Adrenal gland (tissue), 9 donors: ENCODE measurements at regions not wholly inside any gene's neighbourhood (a gene's known extent, or its start where the extent isn't known, plus 50 kb on each side); places are given as distances from the start of the nearest gene placed in this dataset.

Source experiments
- DNase-seq, 7 donors: peaks; one replicate each; pipeline ENCODE4 v3.0.0-alpha.2; 2019 to 2020
- H3K27ac ChIP-seq, 5 donors: fragments of 200-600 bp; sonication (generic) in 4 of 5; 1 replicate in 3 of 5; 2 replicates in 2 of 5; pipeline versions ENCODE4 v1.5.1 to v1.8.0; 2016 to 2020; ENCODE audit warnings: mild to moderate bottlenecking in 1 of 5
- H3K27me3 ChIP-seq: fragments of 200-600 bp; 2 replicates; pipeline ENCODE4 v1.8.0; 2021
- H3K36me3 ChIP-seq, 2 donors: fragments of 200-600 bp; replicated peaks in 1 of 2; 1 replicate in 1 of 2; 2 replicates in 1 of 2; pipeline versions ENCODE4 v1.5.1 to v1.8.0; 2018 to 2022
- H3K4me1 ChIP-seq, 2 donors: fragments of 200-600 bp; replicated peaks in 1 of 2; 1 replicate in 1 of 2; 2 replicates in 1 of 2; pipeline versions ENCODE4 v1.5.1 to v1.8.0; 2018 to 2021
- H3K4me3 ChIP-seq, 4 donors: fragments of 200-600 bp; sonication (generic) in 3 of 4; one replicate each; pipeline ENCODE4 v1.5.1; 2016 to 2018
- H3K9me3 ChIP-seq, 3 donors: fragments of 200-600 bp; sonication (generic) in 1 of 3; replicated peaks in 1 of 3; 1 replicate in 2 of 3; 2 replicates in 1 of 3; pipeline versions ENCODE4 v1.5.1 to v1.8.0; 2016 to 2021
- POLR2A ChIP-seq, 2 donors: fragments of 450-650 bp; IDR thresholded peaks; one replicate each; pipeline ENCODE4 v1.6.1; 2017; ENCODE audit warnings: antibody characterized with exemption in 2 of 2, mild to moderate bottlenecking in 2 of 2, moderate library complexity in 1 of 2
- WGBS, 4 donors: extraction: QIAGEN DNeasy Blood & Tissue Kit in 2 of 4; methylation state at CpG; one replicate each; pipeline versions ENCODE4 v1.1.5 to v1.1.7; 2013 to 2017; 5-methylcytosine and 5-hydroxymethylcytosine counted together
- intact Hi-C, 2 donors: fragments of 100-400 bp; cut with DNase I; formaldehyde crosslinking; loops; one replicate each; pipeline versions ENCODE4 v1.14.1 to v1.15.0; 2022 to 2023
- TF ChIP-seq, protein P1 (sequence below), 6 experiments: fragments of 450-650 bp in 4 of 6; fragments of 200-600 bp in 2 of 6; sonication (generic) in 1 of 6; IDR thresholded peaks; 1 replicate in 5 of 6; 2 replicates in 1 of 6; pipeline versions ENCODE4 v1.5.1 to v1.8.0; 2016 to 2021; ENCODE audit warnings: antibody characterized with exemption in 6 of 6, mild to moderate bottlenecking in 2 of 6, moderate library complexity in 1 of 6
- donor health status: healthy with polysubstance abuse.
- donor health status: Bipolar disorder and iron deficiency.
- donor health status: DM: yes; HTN: yes; CAD: no.
- donor health status: DM: no; HTN: no; CAD: no.
- donor health status: DM: no; HTN: no; CAD: no.

DNA sequence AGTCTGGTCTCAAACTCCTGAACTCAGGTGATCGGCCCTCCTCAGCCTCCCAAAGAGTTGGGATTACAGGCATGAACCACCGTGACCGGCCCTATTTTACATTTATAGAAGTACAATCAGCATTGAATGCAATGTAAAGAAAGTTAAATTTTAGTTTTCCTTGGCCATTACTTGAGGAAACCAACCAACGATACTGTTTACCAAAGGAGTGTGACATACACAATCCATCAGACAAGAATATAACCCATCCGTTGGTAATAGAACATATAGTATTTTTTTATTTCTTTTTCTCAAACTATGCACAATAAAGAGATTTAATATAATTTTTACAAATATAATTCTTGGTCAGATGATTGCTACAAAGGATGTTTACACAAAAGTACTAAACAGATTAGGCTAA, 63.1 kb upstream of the MOCS2 start:
- 92 to 98% (median 94%) methylated on average over 5 of the region's 5 CpGs for WGBS, 4 donors

DNA sequence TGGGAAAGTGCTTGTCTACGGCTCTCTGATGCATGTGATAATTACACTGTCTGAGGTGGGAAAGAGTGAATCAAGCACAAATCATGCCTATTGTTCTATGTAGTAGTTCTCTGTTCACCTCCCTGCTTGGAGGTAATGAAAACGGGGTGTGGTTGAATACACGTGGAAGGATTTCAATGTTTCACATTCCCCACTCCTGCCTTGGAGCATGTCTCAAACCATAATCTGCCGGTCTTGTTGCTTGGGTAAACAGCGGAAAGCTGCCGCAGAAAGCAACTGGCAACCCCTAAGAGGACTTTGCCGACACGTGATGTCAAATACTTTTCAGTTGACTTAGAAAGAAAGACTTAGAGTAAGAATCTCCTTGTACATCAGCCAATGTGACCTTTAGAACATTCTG, 63.5 kb upstream of the MOCS2 start:
- TF ChIP-seq, protein P1, sequence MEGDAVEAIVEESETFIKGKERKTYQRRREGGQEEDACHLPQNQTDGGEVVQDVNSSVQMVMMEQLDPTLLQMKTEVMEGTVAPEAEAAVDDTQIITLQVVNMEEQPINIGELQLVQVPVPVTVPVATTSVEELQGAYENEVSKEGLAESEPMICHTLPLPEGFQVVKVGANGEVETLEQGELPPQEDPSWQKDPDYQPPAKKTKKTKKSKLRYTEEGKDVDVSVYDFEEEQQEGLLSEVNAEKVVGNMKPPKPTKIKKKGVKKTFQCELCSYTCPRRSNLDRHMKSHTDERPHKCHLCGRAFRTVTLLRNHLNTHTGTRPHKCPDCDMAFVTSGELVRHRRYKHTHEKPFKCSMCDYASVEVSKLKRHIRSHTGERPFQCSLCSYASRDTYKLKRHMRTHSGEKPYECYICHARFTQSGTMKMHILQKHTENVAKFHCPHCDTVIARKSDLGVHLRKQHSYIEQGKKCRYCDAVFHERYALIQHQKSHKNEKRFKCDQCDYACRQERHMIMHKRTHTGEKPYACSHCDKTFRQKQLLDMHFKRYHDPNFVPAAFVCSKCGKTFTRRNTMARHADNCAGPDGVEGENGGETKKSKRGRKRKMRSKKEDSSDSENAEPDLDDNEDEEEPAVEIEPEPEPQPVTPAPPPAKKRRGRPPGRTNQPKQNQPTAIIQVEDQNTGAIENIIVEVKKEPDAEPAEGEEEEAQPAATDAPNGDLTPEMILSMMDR (IDR thresholded peaks at IDR 0.05): no peak
- no peak for TF ChIP-seq POLR2A (IDR thresholded peaks at IDR 0.05)
- Histone ChIP-seq H3K9me3 (no peaks in the 10 kb centered on the region), H3K27ac (no peak overlapping the region), H3K27me3 (no peaks in the 10 kb centered on the region), H3K36me3 (no peaks in the 10 kb centered on the region), H3K4me3 (no peak overlapping the region), H3K4me1 (peaks cover 4 to 10% of the 10 kb centered on the region in 2 donors)
- WGBS, 4 donors: 92 to 96% (median 95%) methylated on average over 8 of the region's 8 CpGs
- DNase-seq: no peak
- intact Hi-C loops: loop anchor here in 1 of 2 donors (5.0 kb wide), 1 partner anchor 259 kb away; no protein-coding TSS in a partner anchor

More for the DNA sequence above, 63.1 kb upstream of the MOCS2 start:
- H3K27ac ChIP-seq: no peak overlapping the region
- H3K27me3 ChIP-seq: no peaks in the 10 kb centered on the region
- H3K4me1 ChIP-seq: peaks cover 6 to 14% of the 10 kb centered on the region in 2 donors
- no peaks in the 10 kb centered on the region for H3K9me3 ChIP-seq
- intact Hi-C loops: loop anchor here in 1 of 2 donors (5.0 kb wide), 1 partner anchor 260 kb away; no protein-coding TSS in a partner anchor
- no peak for DNase-seq
- H3K36me3 ChIP-seq: no peaks in the 10 kb centered on the region
- TF ChIP-seq POLR2A (IDR thresholded peaks at IDR 0.05): no peak
- TF ChIP-seq, protein P1 (IDR thresholded peaks at IDR 0.05): no peak
- H3K4me3 ChIP-seq: no peak overlapping the region

DNA sequence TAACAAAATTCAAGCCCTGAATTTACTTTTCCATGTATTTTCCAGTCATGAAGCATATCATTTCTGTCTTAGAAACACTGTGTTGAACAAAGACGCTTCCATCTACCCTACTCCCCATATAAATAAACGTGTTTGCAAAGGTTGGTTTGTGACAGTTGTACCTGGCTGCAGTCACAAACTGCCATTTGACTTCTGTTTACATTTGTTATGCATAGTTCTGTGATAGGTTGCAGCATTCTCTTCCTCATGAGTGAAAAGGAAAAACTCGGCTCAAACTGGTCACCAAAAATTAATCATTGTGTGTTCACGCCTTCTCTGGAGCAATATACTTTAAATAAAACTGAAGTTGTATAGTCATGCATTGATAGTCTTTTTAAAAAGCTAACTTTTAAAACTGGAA, 69.3 kb upstream of the MOCS2 start:
- intact Hi-C loops: no loop called here
- no peaks in the 10 kb centered on the region for H3K27me3 ChIP-seq
- no peak overlapping the region for H3K4me3 ChIP-seq

GRCh38 chr5:53179691-53180090, 70.1 kb upstream of the MOCS2 start:
- TF ChIP-seq, protein P1 (IDR thresholded peaks at IDR 0.05): no peak
- no peak for TF ChIP-seq POLR2A (IDR thresholded peaks at IDR 0.05)
- WGBS, 4 donors: 90 to 97% (median 97%) methylated on average over 4 of the region's 4 CpGs
- H3K36me3 ChIP-seq: no peaks in the 10 kb centered on the region
- no peak for DNase-seq
- no peaks in the 10 kb centered on the region for H3K9me3 ChIP-seq
- intact Hi-C loops: no loop called here
- H3K4me1 ChIP-seq: no peaks in the 10 kb centered on the region
- H3K27me3 ChIP-seq: no peaks in the 10 kb centered on the region
- H3K4me3 ChIP-seq: no peak overlapping the region
- H3K27ac ChIP-seq: no peak overlapping the region

More for the DNA sequence above, 69.3 kb upstream of the MOCS2 start:
- 76 to 88% (median 84%) methylated on average over 4 of the region's 4 CpGs for WGBS, 4 donors
- H3K9me3 ChIP-seq: no peaks in the 10 kb centered on the region
- TF ChIP-seq, protein P1 (IDR thresholded peaks at IDR 0.05): no peak
- TF ChIP-seq POLR2A (IDR thresholded peaks at IDR 0.05): no peak
- H3K4me1 ChIP-seq: no peaks in the 10 kb centered on the region
- H3K27ac ChIP-seq: no peak overlapping the region
- no peak for DNase-seq
- no peaks in the 10 kb centered on the region for H3K36me3 ChIP-seq
